Central memory CD8-positive, alpha-beta T cell (primary cell): ENCODE measurements at regions not wholly inside any gene's neighbourhood (a gene's known extent, or its start where the extent isn't known, plus 50 kb on each side); places are given as distances from the start of the nearest gene placed in this dataset.

Experiments
- ATAC-seq: fragments of 150-1000 bp; cut with Tn5 transposase; replicated peaks from 2 replicates; pipeline ENCODE4 v1.10.0; 2022; ENCODE audit warnings: mild to moderate bottlenecking, moderate FRiP score, moderate number of reproducible peaks; ENCODE audit not compliant: poor library complexity, severe bottlenecking; ENCODE audit errors: extremely low read depth
- DNase-seq, 2 donors: peaks; one replicate each; pipeline ENCODE4 v3.0.0; 2021; ENCODE audit warnings: low spot score in 2 of 2
- H3K27ac Mint-ChIP-seq: one replicate; pipeline ENCODE4 v1.8.0; 2022; ENCODE audit warnings: low read depth, mild to moderate bottlenecking, moderate library complexity, mixed read lengths
- H3K27me3 Mint-ChIP-seq: one replicate; pipeline ENCODE4 v1.8.0; 2022; ENCODE audit warnings: mixed read lengths
- H3K36me3 Mint-ChIP-seq: one replicate; pipeline ENCODE4 v1.8.0; 2022; ENCODE audit warnings: mild to moderate bottlenecking, moderate library complexity, mixed read lengths; ENCODE audit not compliant: insufficient read depth
- H3K4me1 Mint-ChIP-seq: one replicate; pipeline ENCODE4 v1.8.0; 2022; ENCODE audit warnings: mixed read lengths
- H3K4me3 Mint-ChIP-seq: one replicate; pipeline ENCODE4 v1.8.0; 2022; ENCODE audit warnings: mild to moderate bottlenecking, moderate library complexity, mixed read lengths
- H3K9me3 Mint-ChIP-seq: one replicate; pipeline ENCODE4 v1.8.0; 2022; ENCODE audit warnings: mixed read lengths

DNA sequence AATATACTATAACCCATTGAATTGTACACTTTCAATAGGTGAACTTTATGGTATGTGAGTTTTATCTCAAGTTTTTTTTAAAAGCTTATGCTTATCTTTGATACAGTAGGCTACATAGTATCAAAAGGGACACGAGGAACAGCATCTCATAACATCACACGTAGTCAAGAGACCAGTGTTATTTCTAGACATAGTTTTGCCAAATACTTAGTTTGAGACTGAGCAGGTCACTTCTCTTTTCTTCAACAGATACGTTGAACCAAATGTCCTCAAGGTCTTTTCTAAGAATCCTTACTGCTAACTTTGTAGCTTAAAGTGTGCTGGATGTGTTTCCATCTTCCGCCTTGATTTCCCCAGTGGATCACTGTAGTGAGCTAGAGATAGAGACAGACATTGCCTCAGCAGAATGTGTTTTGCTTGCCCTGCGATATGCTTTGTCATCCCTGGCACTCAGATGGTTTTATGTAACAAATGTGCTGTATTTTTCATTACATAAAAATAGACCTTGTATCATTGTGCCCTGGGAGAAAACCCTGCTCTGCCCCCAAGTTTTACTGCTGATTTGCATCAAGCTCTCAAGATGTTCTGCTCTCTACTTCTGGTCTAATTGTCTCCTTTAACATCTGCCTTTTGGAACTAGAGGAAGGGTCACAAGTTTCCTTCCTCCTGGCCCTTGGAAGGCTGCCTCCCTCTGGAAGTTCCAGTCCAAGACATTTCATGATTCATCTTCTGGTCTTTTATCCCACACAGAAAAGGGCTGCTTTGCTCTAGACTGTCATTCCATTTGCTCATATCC is 426.4 kb upstream of the RGMA start:
- no peak overlapping the region for H3K27ac Mint-ChIP-seq
- no peaks in the 10 kb centered on the region for H3K4me1 Mint-ChIP-seq
- ATAC-seq, result no peak

DNA sequence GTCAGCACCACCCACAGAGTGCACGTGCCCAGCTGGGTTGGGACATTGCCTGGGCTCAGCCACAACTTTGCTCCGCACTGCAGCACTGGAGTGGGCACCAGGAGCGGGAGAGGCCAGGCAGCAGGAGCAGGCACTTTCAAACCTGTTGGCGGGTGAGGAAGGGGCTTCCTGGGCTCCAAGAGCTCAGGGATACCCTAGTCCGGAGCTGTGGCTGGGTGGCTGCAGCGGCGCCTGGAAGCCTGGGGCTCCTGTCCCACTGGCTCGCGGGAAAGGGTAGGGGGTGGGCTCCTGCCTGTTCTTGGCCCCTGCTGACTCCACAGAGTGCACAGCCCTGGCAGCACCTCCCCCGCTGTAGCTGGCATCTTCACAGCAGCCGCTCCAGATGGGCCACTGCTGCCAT is 417.6 kb upstream of the RGMA start:
- ATAC-seq (no peak), DNase-seq (no peak)
- H3K9me3 Mint-ChIP-seq, result no peaks in the 10 kb centered on the region
- H3K4me3 Mint-ChIP-seq, result no peak overlapping the region
- no peaks in the 10 kb centered on the region for H3K36me3 Mint-ChIP-seq
- H3K27me3 Mint-ChIP-seq, result peaks cover 45% of the 10 kb centered on the region
- H3K4me1 Mint-ChIP-seq, result no peaks in the 10 kb centered on the region
- H3K27ac Mint-ChIP-seq, result no peak overlapping the region

More for the DNA sequence above, 426.4 kb upstream of the RGMA start:
- Mint-ChIP-seq H3K9me3 (no peaks in the 10 kb centered on the region), H3K36me3 (no peaks in the 10 kb centered on the region), H3K27me3 (peaks cover 92% of the 10 kb centered on the region), H3K4me3 (no peak overlapping the region)
- DNase-seq, result no peak

DNA sequence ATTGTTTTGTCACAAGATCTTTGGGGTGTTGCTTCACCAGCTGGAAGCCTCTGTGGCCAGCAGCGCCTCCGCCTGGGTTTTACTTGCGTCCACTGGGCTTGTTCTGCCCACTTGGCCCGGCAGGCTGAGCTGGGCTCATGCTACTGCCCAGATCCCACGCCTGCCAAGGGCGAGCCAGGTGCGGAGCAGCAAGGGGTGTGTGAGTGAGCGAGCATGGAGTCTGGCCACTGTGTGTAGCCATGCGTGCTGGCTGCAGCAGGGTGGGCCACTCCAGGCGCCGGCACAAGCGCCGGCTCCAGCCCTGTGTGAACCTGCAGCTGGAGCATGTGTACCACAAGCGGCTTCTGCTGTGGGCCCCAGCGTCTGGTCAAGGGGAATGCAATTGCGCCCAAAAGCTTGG is 416.5 kb upstream of the RGMA start:
- H3K9me3 Mint-ChIP-seq, result no peaks in the 10 kb centered on the region
- no peak overlapping the region for H3K4me3 Mint-ChIP-seq
- ATAC-seq, result no peak
- DNase-seq, result no peak
- H3K4me1 Mint-ChIP-seq, result no peaks in the 10 kb centered on the region
- peaks cover 41% of the 10 kb centered on the region for H3K27me3 Mint-ChIP-seq
- H3K36me3 Mint-ChIP-seq, result no peaks in the 10 kb centered on the region
- H3K27ac Mint-ChIP-seq, result no peak overlapping the region

DNA sequence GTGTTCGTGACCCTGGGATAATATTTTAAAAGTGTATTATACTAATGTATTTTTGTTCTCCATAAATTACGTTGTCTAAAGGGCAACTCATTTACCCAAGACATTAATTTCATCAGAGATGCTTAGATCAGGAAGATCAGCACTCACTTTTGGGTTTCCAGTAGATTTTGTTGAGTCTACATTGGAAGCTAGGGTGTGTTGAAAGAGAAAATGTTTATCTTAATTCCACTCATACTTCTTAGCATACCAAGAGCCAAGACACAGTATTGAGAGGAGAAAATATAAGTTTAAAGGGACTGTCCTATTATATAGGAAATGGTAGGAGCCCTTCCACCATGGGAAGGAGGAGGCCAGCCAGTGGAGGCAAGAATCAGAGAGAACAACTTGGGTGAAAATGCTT is 412.9 kb upstream of the RGMA start:
- no peak overlapping the region for H3K4me3 Mint-ChIP-seq
- ATAC-seq, result no peak

DNA sequence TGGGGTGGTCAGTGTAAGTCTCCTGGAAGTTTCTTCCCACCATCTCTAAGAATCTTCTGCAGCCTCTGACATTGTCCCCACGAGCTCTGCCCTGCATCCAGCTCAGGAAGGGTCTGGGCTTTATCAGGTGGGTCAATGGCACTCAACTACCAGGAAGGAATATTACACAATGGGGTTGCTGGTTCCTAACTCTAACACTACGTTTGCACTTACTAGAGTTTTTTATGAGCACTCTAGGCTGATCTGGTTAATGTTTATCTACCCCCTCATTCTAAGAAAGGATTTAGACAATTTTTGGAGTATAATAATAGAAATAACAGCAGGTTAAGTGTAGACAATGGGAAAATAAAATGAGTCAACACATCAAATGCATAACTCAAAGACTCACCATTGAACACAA is 411.1 kb upstream of the RGMA start:
- Mint-ChIP-seq H3K27me3 (peaks cover 44% of the 10 kb centered on the region), H3K4me1 (no peaks in the 10 kb centered on the region), H3K27ac (no peak overlapping the region), H3K36me3 (no peaks in the 10 kb centered on the region), H3K9me3 (no peaks in the 10 kb centered on the region), H3K4me3 (no peak overlapping the region)
- DNase-seq (no peak), ATAC-seq (no peak)

More for the DNA sequence above, 412.9 kb upstream of the RGMA start:
- Mint-ChIP-seq H3K27ac (no peak overlapping the region), H3K4me1 (no peaks in the 10 kb centered on the region), H3K27me3 (peaks cover 44% of the 10 kb centered on the region), H3K36me3 (no peaks in the 10 kb centered on the region), H3K9me3 (no peaks in the 10 kb centered on the region)
- DNase-seq, result no peak

DNA sequence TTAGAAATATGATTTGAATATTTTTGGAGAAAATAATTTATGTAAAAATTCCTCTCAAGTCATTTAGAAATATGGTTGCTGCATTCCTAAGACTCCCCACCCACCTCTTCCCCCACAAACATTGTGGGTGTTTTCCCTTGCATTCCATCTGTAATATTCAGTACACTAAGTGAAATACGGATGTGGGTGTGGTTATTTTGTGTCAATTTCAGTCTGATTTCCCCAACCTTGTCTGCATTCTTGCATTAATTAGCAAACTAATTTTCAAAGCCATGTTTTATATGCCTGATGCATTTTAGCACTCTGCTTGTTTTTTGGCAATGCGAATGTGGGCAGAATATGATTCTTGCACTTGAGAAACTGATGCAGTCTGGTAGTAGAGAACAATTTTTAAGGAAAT is 408.3 kb upstream of the RGMA start:
- Mint-ChIP-seq H3K4me3 (no peak overlapping the region), H3K4me1 (no peaks in the 10 kb centered on the region), H3K9me3 (no peaks in the 10 kb centered on the region), H3K27ac (no peak overlapping the region), H3K27me3 (peaks cover 62% of the 10 kb centered on the region), H3K36me3 (no peaks in the 10 kb centered on the region)
- DNase-seq (no peak), ATAC-seq (no peak)

DNA sequence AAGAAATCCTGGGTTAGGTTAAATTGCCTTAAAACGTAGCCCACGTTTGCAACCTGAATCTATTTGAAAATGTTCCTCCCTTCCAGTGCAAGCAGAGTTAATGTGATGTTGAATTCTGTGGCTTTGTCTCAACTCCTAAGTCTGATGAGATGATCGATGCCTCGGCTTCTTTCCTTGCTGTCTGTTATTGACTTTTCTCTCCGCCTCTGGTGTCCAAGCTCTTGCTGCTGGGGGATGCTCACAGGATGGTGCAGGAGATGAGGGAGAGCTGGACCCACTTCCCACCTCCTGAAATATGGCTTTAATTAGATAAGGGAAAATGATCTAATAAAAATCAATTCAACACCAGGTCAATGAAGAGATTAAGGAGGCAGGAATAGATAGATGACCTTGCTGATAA is 407.9 kb upstream of the RGMA start:
- Mint-ChIP-seq H3K36me3 (no peaks in the 10 kb centered on the region), H3K4me1 (no peaks in the 10 kb centered on the region), H3K4me3 (no peak overlapping the region), H3K9me3 (no peaks in the 10 kb centered on the region), H3K27me3 (peaks cover 59% of the 10 kb centered on the region), H3K27ac (no peak overlapping the region)
- no peak for DNase-seq
- no peak for ATAC-seq

DNA sequence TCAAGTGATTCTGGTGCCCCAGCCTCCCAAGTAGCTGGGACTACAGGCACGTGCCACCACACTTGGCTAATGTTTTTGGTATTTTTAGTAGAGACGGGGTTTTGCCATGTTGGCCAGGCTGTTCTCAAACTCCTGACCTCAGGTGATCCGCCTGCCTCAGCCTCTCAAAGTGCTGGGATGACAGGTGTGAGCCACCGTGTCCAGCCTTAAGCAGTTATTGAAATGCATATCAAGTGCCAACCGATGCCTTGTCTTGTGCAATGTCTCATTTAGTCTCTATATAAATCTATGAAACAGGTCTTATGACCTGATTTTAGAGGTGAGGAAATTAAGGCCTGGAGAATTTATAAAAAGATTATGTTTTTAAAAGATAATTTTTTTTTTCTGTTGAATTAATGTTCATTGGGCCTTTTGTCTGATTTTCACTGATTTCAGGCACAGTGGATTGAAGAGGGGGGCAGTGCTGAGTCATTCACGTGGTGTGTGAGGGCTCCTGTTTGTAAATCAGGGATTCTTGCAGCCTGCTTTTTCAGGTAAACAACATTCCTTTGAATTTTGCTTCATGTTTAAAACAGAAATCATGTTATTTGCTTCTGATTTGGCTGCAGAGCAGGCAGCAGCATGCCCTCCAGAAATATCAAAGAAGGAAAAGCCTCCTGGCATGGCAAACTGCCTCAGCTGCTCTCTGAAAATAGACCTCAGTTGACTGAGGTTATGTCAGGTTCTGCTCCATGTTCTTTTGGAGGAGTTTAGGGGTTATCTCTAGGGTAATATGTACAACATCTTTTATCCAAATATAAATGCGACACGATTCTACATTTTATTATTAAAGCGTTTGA is 407.0 kb upstream of the RGMA start:
- H3K4me3 Mint-ChIP-seq, result no peak overlapping the region
- H3K9me3 Mint-ChIP-seq, result no peaks in the 10 kb centered on the region
- H3K36me3 Mint-ChIP-seq, result no peaks in the 10 kb centered on the region
- DNase-seq, result no peak
- H3K27ac Mint-ChIP-seq, result no peak overlapping the region
- H3K4me1 Mint-ChIP-seq, result no peaks in the 10 kb centered on the region
- peaks cover 56% of the 10 kb centered on the region for H3K27me3 Mint-ChIP-seq
- ATAC-seq, result no peak

DNA sequence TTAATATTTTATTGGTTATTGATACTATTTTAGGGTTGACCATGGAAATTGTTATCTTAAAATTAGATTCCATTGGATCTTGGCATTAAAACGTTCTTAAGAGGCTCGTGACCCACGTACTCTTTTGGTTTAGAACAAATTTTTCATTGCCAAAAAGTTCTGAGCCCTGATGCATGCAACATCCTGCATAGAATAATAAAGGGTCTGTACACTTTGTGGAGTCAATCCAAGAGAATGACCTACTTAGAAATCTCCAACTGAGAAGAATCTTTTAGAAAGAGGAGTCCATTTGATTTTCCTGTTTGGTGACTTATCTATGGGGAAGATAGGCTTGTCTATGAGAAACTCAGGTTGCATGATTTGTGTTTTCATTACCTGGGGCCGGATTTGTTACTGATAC is 404.2 kb upstream of the RGMA start:
- H3K4me1 Mint-ChIP-seq, result no peaks in the 10 kb centered on the region
- no peaks in the 10 kb centered on the region for H3K36me3 Mint-ChIP-seq
- no peak overlapping the region for H3K27ac Mint-ChIP-seq
- H3K9me3 Mint-ChIP-seq, result no peaks in the 10 kb centered on the region
- peaks cover 58% of the 10 kb centered on the region for H3K27me3 Mint-ChIP-seq
- ATAC-seq (no peak), DNase-seq (no peak)
- H3K4me3 Mint-ChIP-seq, result no peak overlapping the region

DNA sequence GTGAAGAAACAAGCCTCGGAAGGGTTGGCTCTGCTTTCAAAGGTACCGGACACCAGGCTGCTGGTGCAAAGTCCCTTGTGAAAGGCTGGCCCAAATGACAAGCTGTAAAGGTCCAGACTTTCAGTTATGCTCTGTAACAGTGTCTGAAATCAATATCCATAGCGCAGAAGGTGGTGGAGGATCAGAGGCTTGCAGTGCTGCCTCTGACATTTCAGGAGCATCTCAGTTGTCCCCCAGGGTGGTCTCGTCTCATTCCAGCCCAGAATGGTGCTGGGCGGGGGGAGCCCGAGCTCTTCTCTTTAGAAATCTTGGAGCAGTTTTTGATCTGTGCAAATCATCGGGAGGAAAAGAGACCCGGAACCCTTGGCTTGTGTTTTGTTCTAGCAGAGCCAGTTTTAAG is 402.3 kb upstream of the RGMA start:
- DNase-seq (no peak), ATAC-seq (no peak)
- no peak overlapping the region for H3K4me3 Mint-ChIP-seq
- no peaks in the 10 kb centered on the region for H3K4me1 Mint-ChIP-seq
- H3K27me3 Mint-ChIP-seq, result peaks cover 55% of the 10 kb centered on the region
- H3K27ac Mint-ChIP-seq, result no peak overlapping the region
- H3K36me3 Mint-ChIP-seq, result no peaks in the 10 kb centered on the region
- H3K9me3 Mint-ChIP-seq, result no peaks in the 10 kb centered on the region

DNA sequence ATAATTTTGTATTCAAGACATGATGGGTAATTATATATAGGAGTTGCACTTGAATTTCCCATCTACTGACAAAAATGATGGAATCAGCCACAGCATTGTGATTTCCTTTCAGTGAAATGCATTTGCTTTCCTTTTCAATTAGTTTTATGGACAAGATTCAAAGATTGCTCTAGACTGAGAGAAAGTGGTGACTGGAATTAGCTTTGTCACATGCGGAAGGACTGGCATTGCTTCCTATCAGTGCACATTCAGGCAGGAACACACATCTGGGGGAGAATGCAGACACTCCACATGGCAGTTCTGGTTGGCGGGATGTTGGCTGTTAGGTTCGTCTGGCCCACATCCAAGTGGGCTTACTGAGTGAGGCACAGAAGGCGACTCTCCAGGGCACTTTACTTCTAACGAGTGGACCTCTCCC is 399.3 kb upstream of the RGMA start:
- Mint-ChIP-seq H3K27me3 (peaks cover 50% of the 10 kb centered on the region), H3K27ac (no peak overlapping the region), H3K36me3 (no peaks in the 10 kb centered on the region), H3K9me3 (no peaks in the 10 kb centered on the region), H3K4me3 (no peak overlapping the region), H3K4me1 (no peaks in the 10 kb centered on the region)
- ATAC-seq, result no peak
- no peak for DNase-seq

DNA sequence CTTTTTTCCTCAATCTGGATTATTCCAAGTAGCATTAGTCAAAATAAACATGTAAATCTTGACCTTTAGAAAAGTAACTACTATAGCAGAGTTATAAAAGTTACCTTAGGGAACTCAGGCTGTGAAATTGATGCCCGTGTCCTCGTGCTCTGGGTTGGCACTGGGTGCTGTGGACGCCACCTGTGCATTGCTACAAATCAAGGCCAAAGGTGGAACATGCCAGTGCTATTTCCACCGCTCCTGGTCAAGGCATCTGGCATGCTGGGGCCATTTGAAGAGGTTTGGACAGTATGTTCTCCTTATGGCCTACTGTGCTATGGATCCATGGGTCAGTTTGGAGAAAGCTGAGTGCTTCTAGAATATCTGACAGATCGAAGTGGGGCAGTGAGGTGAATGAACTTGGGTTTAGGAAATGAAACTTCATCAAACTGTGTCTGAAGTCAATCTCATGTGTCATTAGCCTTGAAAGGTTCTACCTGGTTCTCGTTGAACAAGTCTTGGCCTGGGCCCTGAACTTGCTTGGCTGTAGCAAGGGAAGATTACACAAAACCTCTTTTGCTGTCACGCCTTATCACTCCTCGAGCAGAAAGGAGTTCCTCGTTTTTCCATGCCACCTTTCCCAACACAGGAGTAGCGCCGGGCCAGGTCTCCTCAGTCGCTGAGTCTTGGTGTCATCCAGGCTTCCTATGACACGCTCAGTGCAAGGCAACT is 397.6 kb upstream of the RGMA start:
- H3K4me3 Mint-ChIP-seq, result no peak overlapping the region
- H3K36me3 Mint-ChIP-seq, result no peaks in the 10 kb centered on the region
- ATAC-seq (no peak), DNase-seq (no peak)
- no peak overlapping the region for H3K27ac Mint-ChIP-seq
- H3K4me1 Mint-ChIP-seq, result no peaks in the 10 kb centered on the region
- H3K9me3 Mint-ChIP-seq, result no peaks in the 10 kb centered on the region
- H3K27me3 Mint-ChIP-seq, result peaks cover 39% of the 10 kb centered on the region
